GDM1 (cell line): ENCODE measurements at regions not wholly inside any gene's neighbourhood (a gene's known extent, or its start where the extent isn't known, plus 50 kb on each side); places are given as distances from the start of the nearest gene placed in this dataset.
"Not testable (repeated sequence)": the region's sequence is repeated elsewhere in the genome, so short reads cannot be mapped to it uniquely, and the experiment has no call there.

Source experiments
- DNase-seq: peaks from one replicate; lab custom pipeline; 2025; lab: John Stamatoyannopoulos, UW

DNA sequence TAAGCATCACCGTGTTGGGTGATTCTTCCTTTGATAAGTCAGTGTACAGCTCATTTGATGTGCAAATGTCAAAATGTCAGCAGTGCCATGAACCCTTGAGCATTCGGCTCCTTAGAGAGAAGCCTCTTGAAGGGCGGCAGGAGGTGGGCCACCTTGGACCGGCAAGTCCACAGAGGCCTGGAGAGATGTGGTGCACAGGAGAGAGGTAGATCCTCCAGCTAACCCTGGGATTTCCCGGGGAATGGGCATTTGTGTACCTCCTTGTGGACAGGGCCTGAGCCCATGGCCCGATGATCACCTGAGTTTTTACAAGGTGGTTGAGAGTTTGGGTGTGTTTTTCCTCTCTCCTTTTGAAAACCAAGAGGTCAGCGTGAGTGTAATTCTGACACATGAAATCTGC lies 133.2 kb upstream of the RCN1 start:
- no peak for DNase-seq

DNA sequence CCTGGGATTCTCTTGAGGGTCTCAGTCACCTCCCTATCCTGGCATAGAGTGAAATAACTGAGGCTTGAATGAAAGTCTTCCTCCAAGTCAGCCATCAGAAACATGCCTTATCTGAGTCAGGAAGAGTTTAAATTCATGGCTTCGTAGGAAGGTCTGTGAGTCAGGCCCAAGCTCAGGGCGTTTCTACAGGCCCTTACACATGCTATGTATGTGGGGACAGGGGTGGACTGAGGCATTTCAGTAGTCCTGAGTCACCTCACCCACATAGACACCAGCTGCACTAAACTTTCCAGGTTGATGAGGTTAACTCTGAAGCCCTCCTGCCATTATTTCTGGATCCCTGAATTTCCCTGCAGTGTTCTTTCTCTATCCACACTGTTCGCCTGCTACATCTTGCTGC lies 134.6 kb upstream of the RCN1 start:
- no peak for DNase-seq

DNA sequence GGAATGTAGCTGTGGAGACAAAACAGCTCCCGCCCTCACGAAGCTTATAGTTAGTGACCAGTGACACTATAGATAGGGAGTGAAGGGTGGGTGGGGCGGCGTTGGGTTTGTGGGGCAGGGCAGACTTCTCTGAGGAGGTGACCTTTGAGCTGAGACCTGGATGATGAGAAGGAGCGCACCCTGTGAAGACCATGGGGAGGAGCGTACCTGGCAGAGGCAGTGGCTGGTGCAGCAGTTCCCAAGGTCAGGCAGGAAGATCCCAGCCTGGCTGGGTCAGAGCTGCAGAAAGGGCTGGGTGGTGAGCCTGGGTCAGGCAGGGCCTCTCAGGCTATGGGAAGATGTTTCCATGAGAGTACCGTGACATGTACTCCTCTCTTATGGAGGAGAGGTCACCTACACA lies 135.0 kb upstream of the RCN1 start:
- no peak for DNase-seq

DNA sequence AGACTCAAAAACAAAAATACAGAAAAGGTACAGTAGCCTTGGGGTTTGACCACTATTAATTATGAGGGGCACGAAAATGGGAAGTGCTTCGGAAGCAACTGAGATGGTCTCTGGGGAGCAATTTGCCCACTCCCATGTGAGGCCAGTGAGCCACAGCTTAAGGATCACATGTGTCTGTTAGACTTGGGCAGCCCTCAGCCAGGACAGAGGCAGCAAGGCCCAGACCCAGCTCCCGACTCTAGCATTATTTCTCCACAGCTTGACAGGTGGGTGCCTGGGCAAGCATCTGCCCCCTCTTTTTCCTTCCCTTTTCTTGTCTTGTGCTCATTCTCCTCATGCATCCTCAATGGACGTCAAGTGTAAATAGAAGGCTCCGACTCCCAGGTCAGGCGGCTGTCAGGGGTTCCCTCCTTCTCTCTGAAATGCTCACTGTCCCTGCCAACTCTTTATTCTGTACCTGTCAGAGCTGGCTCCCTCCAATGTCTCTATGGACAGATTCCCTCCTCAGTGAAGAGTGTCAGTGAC lies 137.0 kb upstream of the RCN1 start:
- no peak for DNase-seq

DNA sequence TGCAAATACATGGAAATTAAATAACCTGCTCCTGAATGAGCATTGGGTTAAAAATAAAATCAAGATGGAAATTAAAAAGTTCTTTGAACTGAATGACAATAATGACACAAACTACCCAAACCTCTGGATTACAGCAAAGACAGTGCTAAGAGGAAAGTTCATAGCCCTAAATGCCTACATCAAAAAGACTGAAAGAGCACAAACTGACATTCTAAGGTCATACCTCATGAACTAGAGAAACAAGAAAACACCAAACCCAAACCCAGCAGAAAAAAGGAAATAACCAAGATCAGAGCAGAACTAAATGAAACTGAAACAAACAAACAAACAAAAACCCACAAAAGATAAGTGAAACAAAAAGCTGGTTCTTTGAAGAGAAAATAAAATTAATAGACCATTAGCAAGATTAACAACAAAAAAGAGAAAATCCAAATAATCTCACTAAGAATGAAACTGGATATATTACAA lies 138.6 kb upstream of the PAX6 start:
- not testable (repeated sequence) for DNase-seq

DNA sequence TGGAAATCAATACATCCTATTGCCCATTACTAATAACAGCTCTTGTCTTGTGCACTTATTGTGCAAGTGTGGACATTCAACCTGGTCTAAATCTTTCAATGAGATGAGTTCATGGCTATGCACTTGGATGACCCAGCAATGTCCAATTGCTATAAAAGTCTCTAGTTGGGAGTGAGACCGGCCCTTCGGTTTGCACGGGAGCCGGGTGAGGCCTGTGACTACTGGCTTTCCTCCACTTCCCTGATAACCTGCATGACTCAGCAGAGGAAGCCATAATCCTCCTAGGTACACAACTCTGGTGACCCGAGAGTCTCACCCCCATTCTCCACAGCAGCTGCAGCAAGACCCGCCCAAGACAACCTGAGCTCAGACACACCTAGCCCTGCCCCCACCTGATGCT lies 135.9 kb upstream of the PAX6 start:
- DNase-seq, result no peak

DNA sequence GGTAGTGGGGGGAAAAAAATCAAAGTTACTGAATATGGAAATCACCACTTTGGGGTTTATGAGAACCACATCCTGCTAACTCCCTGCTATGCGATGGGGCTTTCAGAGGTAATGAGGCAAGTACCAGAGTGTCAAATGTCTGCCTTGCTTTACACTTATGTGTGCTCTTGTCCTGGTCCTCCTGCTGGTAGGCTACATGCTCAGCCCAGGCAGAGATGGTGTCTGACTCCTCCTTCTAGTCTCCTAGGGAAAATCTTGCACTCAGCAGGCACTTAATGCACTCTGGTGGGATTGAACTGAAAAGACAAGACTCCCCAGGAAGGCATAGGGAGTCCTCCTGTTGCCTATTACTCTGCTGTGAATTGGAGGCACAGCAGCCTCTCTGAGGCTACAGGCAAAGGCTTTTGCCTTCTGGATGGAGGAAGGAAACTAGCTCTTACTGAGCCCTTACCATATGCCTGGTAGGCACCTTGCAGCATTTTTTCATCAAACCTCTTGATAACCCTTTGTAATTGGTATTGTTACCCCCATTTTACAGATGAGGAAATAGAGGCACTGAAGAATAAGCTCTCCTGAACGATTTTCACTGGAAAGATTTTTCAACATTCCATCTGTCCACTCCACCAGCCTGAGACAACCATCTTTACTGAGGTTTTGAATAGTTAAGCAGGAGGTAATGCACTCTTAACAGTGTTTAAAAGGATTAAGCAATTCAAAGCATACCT lies 132.1 kb upstream of the PAX6 start:
- no peak for DNase-seq

DNA sequence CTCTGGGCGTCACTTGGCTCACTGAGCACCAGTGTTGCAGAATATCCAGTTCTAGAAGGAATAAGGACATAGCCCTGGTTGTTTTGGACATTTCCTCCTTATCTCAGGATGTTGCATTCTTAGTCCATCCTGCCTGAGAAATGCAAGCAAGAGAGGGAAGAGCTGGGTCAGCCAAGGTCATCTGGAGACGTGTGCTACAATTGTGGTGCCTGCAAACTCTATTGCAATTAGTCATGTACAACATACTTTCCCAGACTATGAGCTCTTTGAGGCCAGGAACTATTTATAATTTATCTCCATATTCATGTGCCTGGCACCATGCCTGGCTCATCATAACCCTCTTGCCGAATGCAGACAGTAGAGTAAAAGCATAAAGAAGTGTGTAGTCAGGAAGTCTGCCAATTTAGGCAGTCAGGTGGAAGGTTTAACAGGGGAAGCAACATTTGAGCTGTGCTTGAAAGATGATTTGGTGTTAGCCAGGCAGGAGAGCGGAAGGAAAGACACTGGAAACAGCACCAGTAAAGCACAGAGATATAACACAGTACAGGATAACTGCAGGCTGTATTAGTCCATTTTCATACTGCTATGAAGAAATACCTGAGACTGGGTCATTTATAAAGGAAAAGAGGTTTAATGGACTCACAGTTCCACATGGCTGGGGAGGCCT lies 129.4 kb upstream of the PAX6 start:
- no peak for DNase-seq

DNA sequence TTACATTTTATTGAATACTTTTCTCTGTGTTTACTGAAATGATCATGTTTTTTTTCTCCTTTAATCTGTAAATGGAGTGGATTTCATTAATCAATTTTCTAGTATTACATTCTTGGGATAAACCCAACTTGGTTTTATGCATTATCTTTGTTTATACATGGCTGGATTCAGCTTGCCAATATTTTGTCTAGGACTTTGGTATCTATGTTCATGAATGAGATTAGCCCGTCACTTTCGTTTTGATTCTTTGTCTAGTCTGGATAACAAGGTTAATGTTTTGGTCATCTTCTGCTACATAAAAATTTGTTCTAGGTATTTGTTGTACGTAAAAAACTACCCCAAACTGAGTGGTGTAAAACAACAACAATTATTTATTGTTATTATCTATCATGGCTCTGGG lies 127.9 kb upstream of the PAX6 start:
- DNase-seq, result no peak

DNA sequence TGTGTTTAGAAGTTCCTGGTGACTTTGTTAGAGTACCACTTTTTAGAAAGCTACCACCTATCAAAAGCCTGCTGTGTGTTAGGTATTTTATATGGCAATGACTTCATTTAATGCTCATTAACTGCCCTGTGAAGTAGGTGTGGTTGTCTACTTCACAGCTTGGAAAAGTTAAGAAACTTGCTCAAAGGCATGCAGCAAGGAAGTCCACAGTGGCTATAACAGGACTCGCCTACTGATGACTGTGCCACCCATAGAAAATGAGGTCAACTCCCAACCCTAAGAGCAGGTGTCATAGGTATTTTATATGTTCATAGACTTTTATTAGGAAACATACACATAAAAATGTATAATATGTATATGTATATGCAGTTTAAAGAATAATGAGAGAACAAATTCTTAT lies 125.2 kb upstream of the PAX6 start:
- DNase-seq, result no peak

DNA sequence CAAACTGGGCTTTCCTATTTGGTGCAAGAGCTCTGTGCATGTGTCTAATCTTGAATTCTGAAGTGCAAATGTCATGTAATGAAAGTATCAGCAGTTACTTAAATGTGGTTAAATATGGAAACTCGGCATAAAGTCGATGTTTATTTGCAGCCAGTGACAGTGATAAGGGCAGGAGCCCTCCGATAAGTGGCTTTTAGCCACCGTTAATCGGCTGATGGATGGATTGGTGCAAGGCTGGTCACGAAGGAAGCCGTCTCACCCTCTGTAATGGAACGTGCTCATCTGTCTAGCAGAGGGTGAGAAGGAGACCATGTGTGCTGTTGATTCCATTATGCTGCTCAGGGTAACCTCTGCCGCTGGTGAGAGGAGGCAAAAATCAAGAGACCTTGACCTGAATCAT lies 121.8 kb upstream of the PAX6 start:
- DNase-seq, result no peak

DNA sequence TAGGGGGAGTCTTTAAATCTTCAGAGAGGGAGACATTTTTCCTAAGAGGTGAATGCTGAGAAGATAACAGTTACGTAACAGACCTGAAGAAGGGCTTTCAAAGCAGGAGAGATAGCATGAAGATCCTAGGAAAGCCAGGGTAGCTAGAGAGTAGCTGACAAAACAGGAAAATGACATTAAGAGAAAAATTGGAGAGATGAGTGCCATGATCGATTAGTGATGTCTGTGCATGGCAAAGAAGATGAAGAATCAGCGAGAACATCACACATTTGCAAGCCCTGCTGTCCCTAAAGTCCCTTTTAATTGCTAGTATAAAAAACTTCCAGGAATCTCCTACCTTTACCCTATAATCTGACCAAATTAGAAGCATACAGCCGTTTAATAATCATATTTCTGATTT lies 116.9 kb upstream of the PAX6 start:
- DNase-seq, result no peak

DNA sequence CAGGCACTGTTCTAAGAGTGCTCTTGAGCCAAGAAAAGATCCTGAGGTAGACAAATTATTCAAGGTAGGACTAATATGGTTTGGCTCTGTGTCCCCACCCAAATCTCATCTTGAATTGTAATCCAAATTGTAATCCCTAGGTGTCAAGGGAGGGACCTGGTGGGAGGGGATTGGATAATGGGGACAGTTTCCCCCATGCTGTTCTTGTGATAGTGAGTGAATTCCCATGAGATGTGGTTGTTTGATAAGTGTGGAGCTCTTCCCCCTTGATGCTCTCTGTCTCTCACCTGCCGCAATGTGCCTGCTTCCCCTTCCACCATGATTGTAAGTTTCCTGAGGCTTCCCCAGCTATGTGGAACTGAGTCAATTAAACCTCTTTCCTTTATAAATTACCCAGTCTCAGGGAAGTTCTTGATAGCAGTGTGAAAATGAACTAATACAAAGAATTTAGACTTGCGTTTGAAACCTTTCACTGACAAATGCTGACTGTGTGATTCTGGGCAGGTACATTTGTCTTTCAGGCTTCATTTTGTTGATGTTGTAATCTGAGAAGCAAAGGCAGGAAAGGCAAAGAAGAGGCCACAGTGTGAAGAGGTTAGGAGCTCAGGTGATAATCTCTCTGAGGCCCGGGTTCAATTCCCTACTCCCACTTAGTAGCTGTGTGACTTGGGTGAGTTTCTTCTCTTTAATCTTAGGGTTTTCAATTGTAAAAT lies 115.8 kb upstream of the PAX6 start:
- no peak for DNase-seq

DNA sequence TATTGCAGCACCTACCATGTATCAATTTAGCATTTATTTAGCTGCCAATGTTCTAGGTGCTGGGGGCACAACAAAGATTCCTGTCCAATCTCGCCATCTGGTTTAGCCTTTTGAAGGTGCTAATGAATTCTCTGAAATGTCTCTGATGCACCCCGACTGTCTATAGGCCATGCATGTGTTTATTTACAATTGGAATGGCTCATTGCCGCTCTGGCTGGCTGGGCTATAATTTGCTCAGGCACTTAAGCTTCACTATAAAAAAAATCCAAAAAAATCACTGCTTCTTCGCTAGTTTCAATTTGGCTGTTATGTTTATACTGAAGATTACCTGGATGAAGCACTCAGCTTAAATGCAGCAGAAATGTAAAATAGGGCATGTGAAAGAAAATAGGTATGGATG lies 115.0 kb upstream of the PAX6 start:
- no peak for DNase-seq

DNA sequence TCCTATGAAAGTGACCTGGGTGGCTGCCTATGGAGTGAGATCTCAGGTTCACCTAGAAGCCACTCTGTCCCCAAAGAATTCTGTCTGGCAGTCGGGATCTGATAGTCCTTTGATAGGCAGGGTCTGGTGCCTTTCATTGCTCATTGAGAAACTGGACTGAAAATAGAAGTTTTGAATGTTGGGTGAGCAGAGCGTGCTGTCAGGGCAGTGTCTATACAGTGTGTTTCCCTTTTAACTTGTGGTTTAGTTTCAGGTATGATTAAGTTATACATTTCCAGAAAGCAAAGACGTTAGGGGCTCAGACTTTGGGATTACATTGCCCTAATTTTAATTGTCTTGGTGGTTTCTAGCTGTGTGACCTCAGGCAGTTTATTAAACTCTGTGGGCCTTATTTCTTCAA lies 111.3 kb upstream of the PAX6 start:
- no peak for DNase-seq

DNA sequence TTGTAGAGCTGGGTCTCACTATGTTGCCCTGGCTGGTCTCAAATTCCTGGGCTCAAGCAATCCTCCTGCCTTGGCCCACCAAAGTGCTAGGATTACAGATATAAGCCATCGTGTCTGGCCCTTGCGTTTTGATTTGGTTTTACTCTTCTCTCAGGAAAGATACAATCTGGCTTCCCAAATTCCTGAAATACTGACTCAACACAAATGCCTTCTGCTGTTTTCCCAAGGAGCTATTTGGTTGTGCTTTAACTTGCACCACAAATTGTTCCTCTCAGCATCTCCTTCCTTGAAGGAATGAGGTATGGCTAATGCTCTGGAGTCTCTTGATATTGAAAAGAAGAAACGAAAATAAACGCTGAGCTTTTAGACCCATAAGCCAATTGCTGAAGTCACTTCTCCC lies 110.0 kb upstream of the PAX6 start:
- DNase-seq, result no peak

DNA sequence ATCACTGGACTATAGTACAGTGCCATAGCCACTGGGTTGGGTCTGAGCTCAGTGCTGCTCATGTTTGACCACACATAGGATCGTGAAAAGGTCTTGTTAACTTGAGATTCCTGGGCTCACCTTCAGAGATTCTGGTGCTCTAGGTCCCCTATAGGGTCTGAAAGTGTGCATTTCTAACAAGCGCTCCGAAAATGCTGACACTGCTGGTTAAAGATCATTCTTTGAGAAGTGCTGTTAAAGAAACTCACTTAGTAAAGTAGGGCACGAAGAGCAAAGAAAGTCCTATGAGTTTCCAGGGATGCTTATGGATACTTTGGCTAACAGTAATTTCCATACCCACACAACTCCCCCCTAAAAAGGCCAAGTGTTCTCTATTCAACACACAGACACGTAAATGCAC lies 108.1 kb upstream of the PAX6 start:
- DNase-seq, result no peak

DNA sequence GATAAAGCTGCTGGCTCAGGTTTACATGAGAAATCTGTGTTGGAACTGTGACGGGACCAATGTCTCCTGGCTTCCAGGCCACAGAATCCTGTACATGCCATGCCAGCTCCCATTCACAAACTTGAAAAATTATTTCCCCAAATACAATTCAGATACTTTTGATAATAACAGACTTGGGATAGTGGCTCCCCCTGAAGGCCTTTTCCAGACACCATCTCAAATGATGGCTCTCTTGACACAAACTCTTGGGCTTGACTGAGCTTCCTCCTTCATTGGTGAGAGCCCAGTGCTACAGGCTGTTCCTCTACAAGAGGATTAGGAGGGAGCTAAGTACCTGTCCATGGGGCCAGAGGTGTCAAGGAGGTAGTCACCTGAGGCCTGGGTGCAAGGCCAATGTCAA lies 104.7 kb upstream of the PAX6 start:
- no peak for DNase-seq

DNA sequence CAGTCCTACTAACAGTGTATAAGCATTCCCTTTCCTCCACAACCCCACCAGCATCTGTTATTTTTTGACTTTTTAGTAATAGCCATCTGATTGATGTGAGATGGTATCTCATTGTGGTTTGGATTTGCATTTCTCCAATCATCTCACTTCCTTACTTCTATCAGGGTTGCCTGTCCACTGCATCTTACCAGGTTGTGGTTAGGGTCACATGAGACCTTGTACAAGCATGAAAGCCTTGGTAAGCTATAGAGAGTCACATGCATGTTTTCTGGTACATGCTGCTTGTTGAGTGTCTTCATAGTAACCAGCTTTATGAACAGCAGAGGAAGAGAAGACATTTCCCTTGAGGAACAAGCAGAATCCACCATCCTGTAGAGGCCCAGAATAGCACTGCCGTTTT lies 102.9 kb upstream of the PAX6 start:
- no peak for DNase-seq

DNA sequence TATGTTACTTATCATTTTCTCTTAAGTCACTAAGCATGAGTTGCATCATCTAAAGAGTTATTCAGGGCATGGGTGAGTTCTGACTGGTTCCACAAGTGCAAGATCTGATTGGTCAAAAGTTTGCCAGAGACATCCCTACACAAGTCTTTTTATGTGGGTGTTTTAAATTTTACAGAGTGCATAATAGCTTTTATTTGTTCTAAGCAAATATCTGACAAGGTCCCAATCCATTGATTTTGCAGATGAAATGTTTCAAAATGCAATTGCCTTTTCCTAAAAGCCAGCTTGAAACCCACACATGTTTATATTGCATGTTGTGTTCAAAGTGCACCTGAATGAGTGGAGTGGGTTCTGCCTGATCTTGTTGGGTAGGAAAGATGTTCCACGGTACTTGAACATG lies 101.7 kb upstream of the PAX6 start:
- no peak for DNase-seq

DNA sequence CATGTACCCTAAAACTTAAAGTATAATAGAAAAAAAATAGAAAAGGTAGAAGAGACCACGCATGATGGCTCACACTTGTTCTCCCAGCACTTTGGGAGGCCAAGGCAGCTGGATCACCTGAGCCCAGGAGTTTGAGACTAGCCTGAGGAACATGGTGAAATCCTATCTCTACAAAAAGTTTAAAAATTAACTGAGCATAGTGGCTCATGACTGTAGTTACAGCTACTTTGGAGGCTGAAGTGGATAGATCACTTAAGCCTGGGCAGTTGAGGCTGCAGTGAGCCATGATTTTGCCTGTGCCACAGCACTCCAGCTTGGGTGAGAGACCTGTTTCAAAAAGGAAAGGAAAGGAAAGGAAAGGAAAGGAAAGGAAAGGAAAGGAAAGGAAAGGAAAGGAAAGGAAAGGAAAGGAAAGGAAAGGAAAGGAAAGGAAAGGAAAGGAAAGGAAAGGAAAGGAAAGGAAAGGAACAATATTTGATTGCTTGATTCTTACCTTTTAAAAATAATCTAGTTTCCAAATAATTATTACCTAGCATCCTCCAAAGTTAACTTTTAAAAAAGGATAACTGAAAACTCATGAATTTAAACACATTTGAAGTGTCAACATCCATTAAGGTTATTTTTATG lies 99.9 kb upstream of the PAX6 start:
- no peak for DNase-seq

DNA sequence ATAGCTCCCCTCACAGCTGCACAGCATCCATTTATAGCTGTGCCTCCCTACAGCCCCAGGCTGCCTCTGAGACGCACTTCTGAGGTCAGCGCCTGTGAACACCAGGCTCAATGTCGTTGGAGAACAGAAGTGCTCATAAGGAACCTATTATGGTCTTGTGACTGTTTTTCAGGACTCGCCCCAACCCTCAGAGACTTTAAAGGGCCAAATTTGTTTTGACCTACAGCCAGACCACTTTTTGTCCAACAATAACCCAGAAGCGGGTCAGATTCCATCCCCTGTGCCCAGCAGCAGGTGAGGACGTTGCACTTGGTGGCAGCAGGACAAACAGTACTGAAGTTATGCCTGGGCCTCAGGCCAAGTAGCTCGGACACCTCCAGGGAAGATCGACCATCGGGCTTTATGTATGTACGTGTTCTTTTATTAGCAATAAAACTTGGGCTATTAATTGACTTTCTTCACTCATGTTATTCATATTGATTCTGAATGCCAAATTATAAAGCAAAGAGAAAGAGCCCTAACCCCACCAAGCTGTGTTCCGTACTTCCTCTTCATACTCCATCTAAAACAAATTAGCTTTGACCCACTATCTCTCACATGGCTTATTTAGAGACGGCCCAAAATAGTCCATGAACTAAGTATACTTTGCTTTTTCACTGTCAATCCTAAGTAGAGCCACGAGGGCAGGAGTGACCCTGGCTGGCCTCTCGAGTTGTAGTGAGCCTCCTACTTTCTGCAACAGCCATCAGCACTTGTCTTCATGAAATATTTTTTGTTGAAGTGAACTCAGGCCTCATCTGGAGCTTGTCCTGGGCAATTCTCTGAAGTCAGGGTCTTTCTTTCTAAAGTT lies 92.3 kb upstream of the PAX6 start:
- no peak for DNase-seq
